ENCODE measurements at regions not wholly inside any gene's neighbourhood (a gene's known extent, or its start where the extent isn't known, plus 50 kb on each side); places are given as distances from the start of the nearest gene placed in this dataset.

- TF ChIP-seq CTCF (IDR thresholded peaks at IDR 0.05; ENCODE audit: low read length) (no peak), EZH2 (IDR thresholded peaks at IDR 0.05; ENCODE audit: borderline replicate concordance, low read length) (no peak)
These were observed 231.7 kb upstream of the PPARGC1A start for GRCh38 chr4:24121395-24122175.

All from OCI-LY1 (cell line).